HG03039 (cell line): ENCODE measurements at regions not wholly inside any gene's neighbourhood (a gene's known extent, or its start where the extent isn't known, plus 50 kb on each side); places are given as distances from the start of the nearest gene placed in this dataset.
"Not testable (repeated sequence)": the region's sequence is repeated elsewhere in the genome, so short reads cannot be mapped to it uniquely, and the experiment has no call there.

Experiments
- ATAC-seq: cut with Tn5 transposase; IDR thresholded peaks from one replicate; pipeline ENCODE4 v1.9.1; 2021; ENCODE audit warnings: mild to moderate bottlenecking, moderate library complexity; ENCODE audit not compliant: unreplicated experiment

DNA sequence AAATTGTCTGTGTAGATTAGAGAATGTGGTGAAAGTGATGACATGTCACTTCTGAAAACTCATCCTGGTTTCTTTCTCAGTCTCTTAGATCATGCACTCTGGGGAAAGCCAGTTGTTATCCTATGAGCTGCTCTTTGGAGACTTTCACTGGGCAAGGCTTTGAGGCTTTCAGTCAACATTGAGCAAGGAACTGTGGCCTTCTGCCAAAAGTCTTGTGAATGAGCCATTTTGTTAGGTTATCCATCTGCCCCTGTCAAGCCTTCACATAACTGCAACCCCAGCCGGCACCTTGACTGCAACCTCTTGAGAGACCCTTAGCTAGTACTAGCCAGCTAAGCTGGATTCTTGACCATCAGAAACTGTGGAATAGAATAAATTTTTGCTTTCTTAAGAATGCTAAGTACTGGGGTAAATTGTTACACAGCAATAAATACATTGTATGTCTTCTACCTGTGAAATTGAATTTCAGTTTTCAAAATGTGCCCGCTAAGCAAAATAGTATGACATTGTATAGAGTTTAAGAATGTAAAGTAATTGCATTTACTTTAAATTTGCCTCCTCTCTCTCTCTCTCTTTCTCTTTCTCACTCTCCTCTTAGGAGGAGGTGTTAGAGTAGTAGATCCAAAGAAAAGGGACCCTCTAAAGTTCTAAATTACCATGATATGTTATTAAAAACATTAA is 1273.0 kb downstream of the RAPGEF2 start:
- ATAC-seq = no peak

DNA sequence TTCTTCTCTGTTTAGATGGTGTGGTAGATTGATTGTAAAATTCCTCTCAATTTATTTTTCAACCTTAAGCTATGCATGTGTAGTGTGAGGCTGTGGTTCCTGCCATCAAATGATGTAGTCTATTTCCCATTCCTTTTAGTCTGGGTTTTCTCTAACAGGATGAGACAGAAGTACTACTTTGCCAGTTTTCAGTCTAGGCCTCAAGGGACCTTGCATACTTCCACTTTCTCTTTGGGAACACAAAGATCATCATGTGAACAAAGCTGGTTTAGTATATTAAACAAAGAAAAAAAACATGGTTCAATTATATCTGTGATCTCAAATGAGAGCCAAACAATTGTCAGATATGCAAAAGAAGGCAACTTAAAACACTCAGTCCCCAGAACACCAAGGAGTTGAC is 1284.0 kb downstream of the RAPGEF2 start:
- ATAC-seq = no peak

DNA sequence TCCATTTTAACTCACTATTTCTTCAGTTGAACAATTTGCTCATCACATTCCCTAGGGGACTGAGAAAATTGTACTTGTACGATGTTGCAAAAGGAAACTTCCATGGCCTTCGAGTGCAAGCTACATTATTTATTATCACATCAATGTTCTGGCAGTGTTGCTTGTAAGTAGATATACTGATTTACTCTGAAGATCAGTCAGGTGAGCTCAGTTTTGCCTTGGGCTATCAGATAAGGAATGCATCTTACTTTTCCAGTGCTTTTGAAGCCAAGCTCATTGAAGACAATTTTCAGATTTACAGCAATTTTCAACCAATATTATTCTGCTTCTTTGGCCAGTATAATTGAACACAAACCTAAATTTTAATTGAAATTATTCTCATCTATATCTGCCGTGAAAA is 1296.9 kb downstream of the RAPGEF2 start:
- ATAC-seq = no peak

DNA sequence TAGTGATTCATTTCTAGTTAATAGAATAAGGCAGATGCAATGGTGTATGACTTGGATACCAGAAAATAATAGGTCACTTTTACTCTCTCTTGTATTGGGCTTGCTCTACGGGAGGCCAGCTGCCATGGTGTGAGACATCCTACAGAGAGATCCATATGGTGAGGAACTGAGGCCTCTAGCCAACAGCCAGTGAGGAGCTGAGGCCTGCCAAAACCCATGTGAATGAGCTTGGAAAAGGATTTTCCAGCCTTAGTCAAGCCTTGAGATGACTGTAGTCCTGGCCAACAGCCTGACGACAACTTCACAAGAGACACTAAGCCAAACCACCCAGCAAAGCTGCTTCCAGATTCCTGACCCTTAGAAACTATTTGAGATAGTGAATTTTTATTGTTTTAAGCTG is 1300.2 kb downstream of the RAPGEF2 start:
- ATAC-seq = no peak

DNA sequence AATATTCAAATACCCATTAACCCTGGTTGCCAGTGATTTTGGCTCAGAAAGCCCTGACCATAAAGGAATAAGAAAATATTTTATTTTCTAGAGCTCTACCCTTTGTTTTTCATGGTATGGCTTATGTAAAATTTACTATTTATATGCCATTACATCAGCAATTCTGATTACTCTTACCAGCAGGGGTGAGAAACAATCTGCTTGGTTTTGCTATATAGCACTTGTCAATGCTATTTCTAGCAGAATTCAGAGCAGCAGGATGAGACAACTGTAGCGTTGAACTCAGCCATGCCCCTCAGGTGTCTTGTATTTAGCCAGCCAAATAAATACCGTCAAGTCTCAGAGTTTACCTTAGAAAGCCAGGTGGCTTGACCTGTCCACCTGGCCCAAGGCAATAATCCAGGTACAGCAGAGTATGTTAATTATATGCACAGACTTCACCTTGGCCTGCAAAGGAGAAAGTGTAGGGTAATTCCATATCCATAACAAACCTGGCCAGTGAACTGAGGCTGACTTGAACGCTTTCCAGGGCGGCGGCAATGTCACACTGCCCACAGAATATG is 1303.5 kb downstream of the RAPGEF2 start:
- ATAC-seq = no peak

DNA sequence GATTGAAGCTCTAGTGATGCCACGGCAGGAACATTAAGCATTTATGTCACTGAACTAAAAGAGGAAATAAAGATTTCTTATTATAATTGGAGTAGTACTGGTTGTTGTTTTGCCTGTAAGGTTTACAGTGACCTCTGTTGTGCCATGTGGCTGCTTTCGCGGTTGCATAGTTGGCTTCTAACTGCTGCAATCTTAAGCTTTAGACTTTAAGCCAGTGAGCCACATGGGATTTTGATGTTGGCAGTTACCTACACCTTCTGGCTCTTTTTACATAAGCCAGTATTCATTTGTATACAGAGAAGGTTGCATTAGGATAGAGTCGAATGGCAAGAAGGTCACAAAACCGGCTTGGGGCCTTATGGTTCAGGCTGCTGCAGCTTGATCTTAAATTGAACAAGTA is 1311.6 kb downstream of the RAPGEF2 start:
- no peak for ATAC-seq

DNA sequence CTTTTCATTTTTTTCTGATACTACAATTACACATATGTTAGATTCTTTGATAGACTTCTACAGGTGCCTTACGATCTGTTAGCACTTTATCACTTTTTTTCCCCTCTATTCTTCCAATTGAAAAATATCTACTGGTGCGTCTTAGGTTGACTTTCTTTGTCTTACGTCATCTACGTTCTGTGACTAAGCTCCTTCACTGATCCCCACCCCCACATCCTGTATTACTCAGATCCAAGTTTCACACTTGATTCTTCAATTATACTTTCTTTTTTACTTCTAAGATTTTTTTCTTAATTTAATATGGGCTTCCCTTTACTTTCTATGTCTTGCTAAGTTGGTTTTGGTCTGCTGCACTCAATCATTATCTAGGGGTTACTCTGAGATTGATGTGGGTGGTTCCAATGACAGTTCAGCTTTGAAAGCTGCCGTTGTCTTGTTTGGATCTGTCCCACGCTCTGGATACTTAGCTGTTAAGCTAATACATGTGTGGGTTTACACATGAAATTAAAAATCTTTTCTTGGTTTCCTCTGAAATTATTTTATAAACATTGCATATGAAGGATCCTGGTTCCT is 1321.1 kb downstream of the RAPGEF2 start:
- ATAC-seq = no peak

DNA sequence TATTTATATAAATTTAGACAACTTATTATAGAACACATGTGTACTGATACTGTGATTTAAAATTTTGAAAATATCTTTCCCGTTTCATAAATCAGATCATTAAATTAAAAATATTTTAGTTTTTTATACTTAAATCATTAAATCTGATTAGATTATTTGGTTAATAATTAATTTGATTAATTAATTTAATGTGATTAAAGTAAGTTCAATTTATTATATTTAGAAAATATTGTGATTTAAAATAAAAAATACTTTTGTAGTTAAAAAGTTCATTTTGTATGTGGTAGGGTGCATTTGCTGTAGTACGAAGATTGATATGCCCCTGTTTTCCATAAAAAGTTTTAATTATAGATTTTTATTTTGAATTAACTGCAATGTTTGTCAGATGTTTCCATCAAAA is 1323.4 kb downstream of the RAPGEF2 start:
- no peak for ATAC-seq

DNA sequence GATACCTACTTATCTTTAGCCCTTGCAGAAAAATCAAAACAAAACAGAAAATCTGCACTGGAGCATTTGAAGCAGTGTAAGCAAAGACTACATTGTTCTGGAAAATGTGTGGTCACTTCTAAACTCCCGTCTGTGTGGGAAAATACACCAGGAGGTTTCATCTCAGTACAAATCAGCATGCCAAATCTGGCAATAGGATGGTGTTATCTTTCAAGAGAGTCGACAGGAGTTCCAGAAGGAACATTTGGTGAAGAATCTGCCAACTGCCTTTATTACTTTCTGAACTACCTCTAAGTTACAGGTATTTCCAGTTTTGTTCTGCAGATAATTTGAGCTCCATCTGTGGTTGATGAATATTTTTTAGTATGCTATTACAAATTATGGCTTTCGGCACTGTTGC is 1348.0 kb downstream of the RAPGEF2 start:
- no peak for ATAC-seq

DNA sequence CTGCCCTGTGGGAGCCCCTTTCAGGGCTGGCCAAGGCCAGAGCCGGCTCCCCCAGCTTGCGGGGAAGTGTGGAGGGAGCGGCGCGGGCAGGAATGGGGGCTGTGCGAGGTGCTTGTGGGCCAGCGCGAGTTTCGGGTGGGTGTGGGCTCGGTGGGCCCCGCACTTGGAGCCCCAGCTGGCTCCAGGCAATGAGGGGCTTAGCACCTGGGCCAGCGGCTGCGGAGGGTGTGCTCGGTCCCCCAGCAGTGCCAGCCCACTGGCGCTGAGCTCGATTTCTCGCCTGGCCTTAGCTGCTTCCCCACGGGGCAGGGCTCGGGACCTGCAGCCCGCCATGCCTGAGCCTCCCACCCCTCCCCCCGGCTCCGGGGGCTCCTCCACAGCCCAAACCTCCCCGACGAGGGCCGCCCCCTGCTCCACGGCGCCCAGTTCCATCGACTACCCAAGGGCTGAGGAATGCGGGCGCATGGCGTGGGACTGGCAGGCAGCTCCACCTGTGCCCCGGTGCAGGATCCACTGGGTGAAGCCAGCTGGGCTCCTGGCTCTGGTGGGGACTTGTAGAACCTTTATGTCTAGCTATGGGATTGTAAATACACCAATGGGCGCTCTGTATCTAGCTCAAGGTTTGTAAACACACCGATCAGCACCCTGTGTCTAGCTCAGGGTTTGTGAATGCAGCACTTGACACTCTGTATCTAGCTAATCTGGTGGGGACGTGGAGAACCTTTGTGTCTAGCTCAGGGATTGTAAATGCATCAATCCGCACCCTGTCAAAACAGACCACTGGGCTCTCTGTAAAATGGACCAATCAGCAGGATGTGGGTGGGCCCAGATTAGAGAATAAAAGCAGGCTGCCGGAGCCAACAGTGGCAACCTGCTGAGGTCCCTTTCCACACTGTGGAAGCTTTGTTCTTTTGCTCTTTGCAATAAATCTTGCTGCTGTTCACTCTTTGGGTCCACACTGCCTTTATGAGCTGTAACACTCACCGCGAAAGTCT is 1379.1 kb downstream of the RAPGEF2 start:
- ATAC-seq = not testable (repeated sequence)

DNA sequence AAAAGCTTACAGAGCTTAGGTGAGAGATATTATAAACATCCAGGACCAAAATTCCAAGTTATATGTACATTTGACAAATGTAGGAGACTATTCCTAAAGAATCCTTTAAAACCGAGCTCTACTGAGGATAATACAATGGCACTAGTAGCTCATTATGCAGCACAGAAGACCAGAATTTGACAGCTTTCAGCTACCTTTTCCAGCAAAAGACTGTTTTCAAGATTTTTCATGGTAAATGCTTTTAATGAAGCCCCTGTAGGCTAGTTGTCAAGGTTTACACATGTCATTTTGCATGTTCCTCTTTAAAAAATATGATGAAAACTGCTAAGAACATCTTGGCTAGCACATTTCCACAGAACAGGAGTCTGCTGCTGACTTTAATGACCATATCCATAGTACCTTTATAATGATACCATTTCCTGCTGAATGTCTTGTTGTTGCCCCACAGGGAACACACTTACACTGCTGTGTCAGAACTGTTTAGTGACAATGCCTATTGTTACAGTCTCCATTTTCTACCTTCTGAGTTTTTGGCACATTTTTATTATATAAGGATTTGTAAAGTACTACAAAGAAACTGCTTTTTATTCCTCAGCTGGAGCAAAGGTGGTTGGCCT is 1382.3 kb downstream of the RAPGEF2 start:
- no peak for ATAC-seq

DNA sequence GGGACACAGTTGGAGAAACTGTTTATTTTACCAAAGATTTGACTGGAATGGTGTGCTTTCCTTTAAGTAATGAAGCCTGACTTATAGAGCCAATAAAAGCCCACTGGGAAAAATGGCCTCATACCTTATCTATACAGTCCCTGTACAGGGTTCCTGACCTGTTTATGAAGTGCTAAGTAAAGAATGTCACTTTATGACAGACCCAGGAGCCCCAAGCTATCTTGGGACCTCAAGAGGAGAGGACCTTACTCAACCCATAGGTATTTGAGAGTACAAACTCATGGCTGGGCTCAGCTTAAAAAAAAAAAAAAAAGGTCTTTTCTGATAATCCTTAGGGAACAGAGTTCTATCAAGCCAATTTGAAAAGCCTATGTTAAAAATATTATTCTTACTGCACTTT is 1389.3 kb downstream of the RAPGEF2 start:
- ATAC-seq = no peak

DNA sequence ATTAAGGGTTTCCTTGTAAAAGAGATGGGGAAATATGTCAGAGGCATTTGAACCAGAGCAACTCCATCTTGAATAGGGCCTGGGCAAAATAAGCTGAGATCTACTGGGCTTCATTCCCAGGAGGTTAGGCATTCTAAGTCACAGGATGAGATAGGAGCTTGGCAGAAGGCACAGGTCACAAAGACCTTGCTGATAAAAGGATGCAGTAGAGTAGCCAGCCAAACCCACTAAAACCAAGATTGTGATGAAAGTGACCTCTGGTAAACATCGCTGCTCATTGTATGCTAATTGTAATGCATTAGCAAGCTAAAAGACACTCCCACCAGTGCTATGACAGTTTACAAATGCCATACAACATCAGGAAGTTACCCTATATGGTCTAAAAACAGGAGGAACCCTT is 1390.3 kb downstream of the RAPGEF2 start:
- ATAC-seq = no peak

DNA sequence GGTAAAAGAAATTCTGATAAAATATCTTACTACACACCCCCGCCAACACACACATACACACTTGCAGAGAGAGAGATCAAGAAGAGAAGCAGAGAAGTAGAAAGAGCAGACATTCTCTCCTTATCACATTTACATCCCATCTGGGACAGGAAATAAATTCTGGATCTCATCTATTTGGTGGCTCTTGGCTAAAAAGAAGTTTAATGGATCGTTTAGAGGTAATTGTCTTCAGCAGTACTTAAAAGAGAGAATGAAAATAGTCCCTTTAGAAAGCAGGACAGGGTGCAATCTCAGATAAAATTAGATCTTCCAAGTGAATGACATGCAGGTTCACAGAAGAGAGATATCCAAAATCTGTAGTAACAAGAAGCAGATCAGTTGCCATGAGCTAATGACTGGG is 1392.5 kb downstream of the RAPGEF2 start:
- ATAC-seq = no peak

DNA sequence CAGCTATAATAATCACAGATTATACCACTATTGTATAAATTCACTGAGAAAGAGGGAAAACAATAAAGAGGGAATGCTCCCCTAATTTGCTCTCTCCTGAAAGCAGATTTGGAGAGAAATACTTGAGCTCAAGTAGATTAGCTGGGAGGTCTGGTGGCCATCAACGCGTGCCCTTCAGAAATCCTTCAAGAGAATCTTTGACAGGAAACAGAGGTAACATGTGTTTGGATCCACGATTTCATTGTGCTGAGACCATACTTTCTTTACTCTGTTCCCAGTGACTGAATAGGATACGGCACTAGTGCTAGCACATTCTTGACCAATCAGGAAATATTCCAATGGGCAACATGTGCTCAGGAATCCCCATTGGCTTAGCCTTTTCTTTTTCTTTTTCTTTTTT is 1395.3 kb downstream of the RAPGEF2 start:
- no peak for ATAC-seq

DNA sequence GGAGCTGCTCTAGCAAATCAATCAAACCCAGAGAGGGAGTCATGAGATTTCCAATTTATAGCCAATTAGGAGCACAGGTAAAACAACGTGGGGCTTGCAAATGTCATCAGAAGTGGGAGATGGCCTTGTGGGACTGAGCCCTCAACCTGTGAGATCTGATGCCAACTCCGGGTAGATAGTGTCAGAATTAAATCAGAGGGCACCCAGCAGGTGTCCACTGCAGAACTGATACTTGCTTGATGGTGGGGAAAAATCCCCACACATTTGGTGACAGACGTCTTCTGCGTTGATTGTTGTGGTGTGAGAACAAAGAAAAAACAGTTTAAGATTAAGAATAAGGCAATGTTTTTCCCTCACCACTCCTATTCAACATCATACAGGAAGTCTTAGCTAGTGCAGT is 1402.8 kb downstream of the RAPGEF2 start:
- no peak for ATAC-seq

DNA sequence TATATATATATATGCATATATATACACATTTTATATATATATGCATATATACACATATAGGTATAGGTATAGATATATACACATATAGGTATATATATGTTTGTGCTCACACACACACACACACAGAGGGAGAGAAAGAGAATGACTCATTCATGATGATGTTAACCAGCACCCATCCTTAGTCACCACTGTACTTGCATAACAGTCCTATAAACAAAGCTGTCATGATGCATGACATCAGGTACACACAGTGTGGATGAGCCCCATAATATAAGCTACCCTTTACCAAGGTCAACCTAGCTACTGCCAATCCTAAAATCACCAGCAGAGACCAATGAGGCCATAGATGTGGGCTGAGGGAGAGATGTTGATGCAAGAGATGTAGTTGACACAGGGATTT is 1408.0 kb downstream of the RAPGEF2 start:
- ATAC-seq = no peak

DNA sequence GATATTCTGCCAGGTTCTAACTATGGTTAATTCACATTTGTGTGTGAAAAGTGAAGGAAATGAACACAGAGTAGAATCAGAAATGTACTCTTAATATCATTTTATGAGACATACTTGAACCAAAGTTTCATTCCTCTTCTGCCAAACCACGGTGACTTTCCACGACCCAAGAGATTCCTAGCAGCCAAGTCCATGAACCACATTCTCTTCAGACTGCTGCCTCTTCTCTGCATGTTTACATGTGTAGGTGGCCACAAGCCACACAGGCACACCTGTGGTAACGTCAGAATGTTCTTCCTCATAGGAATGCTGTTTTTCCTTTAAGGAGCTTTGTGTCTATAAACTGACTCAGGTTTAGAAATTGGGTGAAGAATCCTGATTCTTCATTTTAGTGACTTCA is 1411.2 kb downstream of the RAPGEF2 start:
- ATAC-seq = no peak

DNA sequence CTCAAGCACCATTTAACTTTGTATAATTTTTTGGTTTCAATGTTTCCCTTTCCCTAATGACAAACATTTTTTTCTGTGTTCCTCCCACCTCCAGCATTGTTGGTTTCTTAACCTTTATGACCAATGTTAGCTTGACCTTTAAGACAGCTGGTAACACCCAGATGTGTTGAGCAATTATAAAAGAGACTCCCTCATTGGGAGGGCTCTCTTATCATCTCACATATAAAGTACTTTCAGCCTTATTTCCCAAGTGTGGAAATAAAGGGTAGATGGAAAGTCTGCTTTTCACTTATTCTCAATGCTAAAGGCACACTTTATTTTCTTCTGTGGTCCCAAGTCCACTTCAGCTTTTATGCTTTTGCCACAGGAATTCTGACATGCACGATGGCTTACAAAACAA is 1420.4 kb downstream of the RAPGEF2 start:
- no peak for ATAC-seq

DNA sequence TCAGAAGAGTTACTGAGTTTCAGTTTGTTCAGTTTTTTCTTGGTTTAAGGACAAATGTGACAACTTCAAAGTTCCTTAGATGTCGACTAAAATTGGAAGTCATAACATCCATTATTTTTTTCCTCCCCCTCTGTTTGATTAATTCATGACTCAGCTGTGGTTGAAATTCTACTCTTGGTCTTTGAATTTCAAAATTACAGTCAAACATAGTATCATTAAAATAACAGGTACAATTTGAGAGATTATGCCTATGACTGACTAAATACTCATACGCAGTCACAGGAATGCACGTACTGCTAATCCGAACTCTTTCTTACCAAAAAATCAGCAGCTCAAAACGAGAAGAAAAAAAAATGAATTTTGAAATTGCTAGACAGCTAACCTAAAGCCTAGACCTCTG is 1434.8 kb downstream of the RAPGEF2 start:
- ATAC-seq = no peak

DNA sequence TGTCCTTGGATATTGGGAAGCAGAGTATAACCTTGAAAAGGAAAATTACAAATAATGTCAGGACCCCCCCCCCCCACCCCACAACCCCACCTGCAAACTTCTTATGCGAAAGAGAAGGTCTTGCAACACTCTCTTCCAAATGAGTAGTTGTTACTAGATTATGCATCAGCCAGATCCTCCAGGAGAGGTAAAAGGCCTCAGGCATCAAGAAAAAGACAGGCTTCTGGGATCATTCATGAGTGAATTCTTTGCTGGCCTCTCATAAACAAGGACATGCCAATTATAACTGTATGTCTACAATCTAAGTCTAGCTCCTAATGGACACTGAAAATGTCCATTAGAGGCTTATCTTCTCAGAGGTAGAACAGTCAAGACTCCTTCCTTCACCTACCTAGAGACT is 1443.3 kb downstream of the RAPGEF2 start:
- ATAC-seq = no peak
